Neural cell (in vitro differentiated cells): ENCODE measurements at regions not wholly inside any gene's neighbourhood (a gene's known extent, or its start where the extent isn't known, plus 50 kb on each side); places are given as distances from the start of the nearest gene placed in this dataset.

Source experiments
- H2AFZ ChIP-seq: fragments of 200-600, 300-800 bp; sonication (generic), shearing (Covaris generic); 2 replicates; pipeline ENCODE4 v1.6.0; 2014; ENCODE audit warnings: low read depth, mild to moderate bottlenecking, antibody characterized with exemption, low read length, moderate library complexity
- H3F3A ChIP-seq: fragments of 200-600 bp; shearing (Covaris generic); 2 replicates; pipeline ENCODE4 v1.6.1; 2016; ENCODE audit warnings: mild to moderate bottlenecking, moderate library complexity, mixed read lengths, antibody characterized with exemption, low read length; ENCODE audit not compliant: insufficient read depth, poor library complexity, severe bottlenecking
- H3K27ac ChIP-seq: fragments of 200-600, 300-800 bp; sonication (generic), shearing (Covaris generic); 2 replicates; pipeline ENCODE4 v1.5.1; 2014; ENCODE audit warnings: mild to moderate bottlenecking, low read length, moderate library complexity
- H3K27me3 ChIP-seq: fragments of 300-800, 200-600 bp; sonication (generic), shearing (Covaris generic); 2 replicates; pipeline ENCODE4 v1.6.0; 2014; ENCODE audit warnings: mild to moderate bottlenecking, low read depth, low read length, moderate library complexity; ENCODE audit not compliant: insufficient read depth
- H3K36me3 ChIP-seq: fragments of 300-800, 200-600 bp; sonication (generic), shearing (Covaris generic); 2 replicates; pipeline ENCODE4 v1.5.1; 2014; ENCODE audit warnings: mild to moderate bottlenecking, antibody characterized with exemption, low read length, moderate library complexity; ENCODE audit not compliant: insufficient read depth
- H3K4me2 ChIP-seq: fragments of 300-800, 200-600 bp; sonication (generic), shearing (Covaris generic); 2 replicates; pipeline ENCODE4 v1.6.0; 2014; ENCODE audit warnings: mild to moderate bottlenecking, low read length
- H3K4me3 ChIP-seq: fragments of 300-800, 200-600 bp; sonication (generic), shearing (Covaris generic); 2 replicates; pipeline ENCODE4 v1.5.1; 2014; ENCODE audit warnings: mild to moderate bottlenecking, low read length, moderate library complexity
- H3K79me2 ChIP-seq: fragments of 200-600 bp; shearing (Covaris generic); replicated peaks from 2 replicates; pipeline ENCODE4 v1.6.0; 2014; ENCODE audit warnings: mild to moderate bottlenecking, low read length, moderate library complexity; ENCODE audit not compliant: insufficient read depth
- H3K9ac ChIP-seq: fragments of 300-800, 200-600 bp; sonication (generic), shearing (Covaris generic); 2 replicates; pipeline ENCODE4 v1.6.1; 2016; ENCODE audit warnings: mild to moderate bottlenecking, low read length, mixed read lengths
- H3K9me2 ChIP-seq: fragments of 200-600 bp; shearing (Covaris generic); 2 replicates; pipeline ENCODE4 v1.6.1; 2016; ENCODE audit warnings: mild to moderate bottlenecking, low read length, mixed read lengths; ENCODE audit not compliant: insufficient read depth
- H3K9me3 ChIP-seq: fragments of 200-600, 300-800 bp; sonication (generic), shearing (Covaris generic); 2 replicates; pipeline ENCODE4 v1.6.1; 2016; ENCODE audit warnings: mild to moderate bottlenecking, mixed run types, low read length, moderate library complexity, mixed read lengths
- H4K20me1 ChIP-seq: fragments of 200-600 bp; shearing (Covaris generic); 2 replicates; pipeline ENCODE4 v1.6.1; 2016; ENCODE audit warnings: mild to moderate bottlenecking, mixed run types; ENCODE audit not compliant: insufficient read depth
- EP300 ChIP-seq: fragments of 450-650 bp; conservative IDR thresholded peaks from 2 replicates; pipeline ENCODE4 v1.6.1; 2014; ENCODE audit warnings: antibody characterized with exemption, mild to moderate bottlenecking, moderate library complexity; ENCODE audit not compliant: poor library complexity, severe bottlenecking
- EZH2 ChIP-seq: fragments of 200-600, 300-800 bp; shearing (Covaris generic), sonication (generic); IDR thresholded peaks from 2 replicates; pipeline ENCODE4 v1.6.1; 2014; ENCODE audit warnings: antibody characterized with exemption, low read length, borderline replicate concordance, mild to moderate bottlenecking; ENCODE audit not compliant: insufficient read depth, poor library complexity, severe bottlenecking
- MXI1 ChIP-seq: fragments of 450-650 bp; conservative IDR thresholded peaks from 2 replicates; pipeline ENCODE4 v1.6.1; 2014; ENCODE audit warnings: antibody characterized with exemption, mild to moderate bottlenecking; ENCODE audit not compliant: poor library complexity, severe bottlenecking
- POLR2AphosphoS5 ChIP-seq: IDR thresholded peaks from 2 replicates; pipeline ENCODE4 v1.6.1; 2012
- RAD21 ChIP-seq: fragments of 450-650 bp; conservative IDR thresholded peaks from 2 replicates; pipeline ENCODE4 v1.6.1; 2014; ENCODE audit warnings: antibody characterized with exemption, mild to moderate bottlenecking, moderate library complexity
- REST ChIP-seq: IDR thresholded peaks from 2 replicates; pipeline ENCODE4 v1.6.1; 2012; ENCODE audit warnings: borderline replicate concordance
- SMC3 ChIP-seq: fragments of 450-650 bp; conservative IDR thresholded peaks from 2 replicates; pipeline ENCODE4 v1.6.1; 2014; ENCODE audit warnings: antibody characterized with exemption, mild to moderate bottlenecking, moderate library complexity; ENCODE audit not compliant: poor library complexity
- TAF1 ChIP-seq: IDR thresholded peaks from 2 replicates; pipeline ENCODE4 v1.6.1; 2012; ENCODE audit warnings: low read depth
- TF ChIP-seq, protein P1 (sequence below): fragments of 450-650 bp; IDR thresholded peaks from 2 replicates; pipeline ENCODE4 v1.5.1; 2014; ENCODE audit warnings: antibody characterized with exemption, mild to moderate bottlenecking, moderate library complexity; ENCODE audit not compliant: poor library complexity, severe bottlenecking

GRCh38 chr11:130760515-130761125, 155.7 kb downstream of the SNX19 start:
- Histone ChIP-seq H4K20me1 (no peaks in the 10 kb centered on the region), H3K36me3 (no peaks in the 10 kb centered on the region), H3K27me3 (no peaks in the 10 kb centered on the region), H3K27ac (no peak overlapping the region), H3K79me2 (no peaks in the 10 kb centered on the region), H3K4me3 (no peak overlapping the region), H3K9me3 (no peaks in the 10 kb centered on the region), H3F3A (no peaks in the 10 kb centered on the region), H3K9ac (no peak overlapping the region), H2AFZ (no peak overlapping the region), H3K4me2 (no peak overlapping the region), H3K9me2 (no peaks in the 10 kb centered on the region)
- TF ChIP-seq REST (no peak), RAD21 (no peak), SMC3 (no peak), EP300 (no peak), MXI1 (no peak), POLR2AphosphoS5 (no peak), EZH2 (no peak), TAF1 (no peak)
- TF ChIP-seq, protein P1, sequence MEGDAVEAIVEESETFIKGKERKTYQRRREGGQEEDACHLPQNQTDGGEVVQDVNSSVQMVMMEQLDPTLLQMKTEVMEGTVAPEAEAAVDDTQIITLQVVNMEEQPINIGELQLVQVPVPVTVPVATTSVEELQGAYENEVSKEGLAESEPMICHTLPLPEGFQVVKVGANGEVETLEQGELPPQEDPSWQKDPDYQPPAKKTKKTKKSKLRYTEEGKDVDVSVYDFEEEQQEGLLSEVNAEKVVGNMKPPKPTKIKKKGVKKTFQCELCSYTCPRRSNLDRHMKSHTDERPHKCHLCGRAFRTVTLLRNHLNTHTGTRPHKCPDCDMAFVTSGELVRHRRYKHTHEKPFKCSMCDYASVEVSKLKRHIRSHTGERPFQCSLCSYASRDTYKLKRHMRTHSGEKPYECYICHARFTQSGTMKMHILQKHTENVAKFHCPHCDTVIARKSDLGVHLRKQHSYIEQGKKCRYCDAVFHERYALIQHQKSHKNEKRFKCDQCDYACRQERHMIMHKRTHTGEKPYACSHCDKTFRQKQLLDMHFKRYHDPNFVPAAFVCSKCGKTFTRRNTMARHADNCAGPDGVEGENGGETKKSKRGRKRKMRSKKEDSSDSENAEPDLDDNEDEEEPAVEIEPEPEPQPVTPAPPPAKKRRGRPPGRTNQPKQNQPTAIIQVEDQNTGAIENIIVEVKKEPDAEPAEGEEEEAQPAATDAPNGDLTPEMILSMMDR, result no peak

DNA sequence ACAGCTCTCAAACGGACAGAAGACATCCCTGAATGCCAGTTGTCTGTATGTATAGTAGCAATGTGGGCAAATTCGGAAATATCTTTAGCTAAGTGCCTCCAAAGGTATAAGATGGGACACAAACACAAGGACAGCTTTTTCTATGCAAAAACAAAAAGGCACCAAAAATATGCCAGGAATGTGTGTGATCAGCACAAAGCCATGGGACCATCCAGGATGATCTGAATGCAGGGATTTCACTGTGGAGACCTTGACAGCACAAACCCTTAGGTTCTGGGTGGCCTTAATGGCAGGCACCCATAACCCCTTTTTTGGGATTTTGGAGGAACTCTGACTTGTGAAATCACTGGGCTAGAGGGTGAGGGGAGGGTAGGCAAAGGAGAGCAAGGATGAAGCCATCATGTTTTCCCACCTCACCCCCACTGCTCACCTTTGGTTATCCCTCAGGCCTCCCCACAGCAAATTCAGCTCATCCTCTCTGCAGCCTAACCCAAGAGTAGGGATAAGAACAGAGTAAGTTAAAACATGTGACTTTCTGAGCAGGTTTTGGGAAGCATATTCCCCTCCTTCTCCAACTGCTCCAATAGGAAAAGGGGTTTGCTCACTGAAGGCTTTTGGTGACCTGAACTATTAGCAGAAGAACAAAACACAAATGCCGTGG, 154.6 kb downstream of the SNX19 start:
- Histone ChIP-seq H3F3A (no peaks in the 10 kb centered on the region), H3K27ac (no peak overlapping the region), H3K4me2 (no peak overlapping the region)

More for the DNA sequence above, 154.6 kb downstream of the SNX19 start:
- no peaks in the 10 kb centered on the region for H3K36me3 ChIP-seq
- no peaks in the 10 kb centered on the region for H3K9me3 ChIP-seq
- no peaks in the 10 kb centered on the region for H3K79me2 ChIP-seq
- H2AFZ ChIP-seq, result no peak overlapping the region
- H3K9me2 ChIP-seq, result no peaks in the 10 kb centered on the region
- H3K9ac ChIP-seq, result no peak overlapping the region
- no peak for TF ChIP-seq EZH2
- no peaks in the 10 kb centered on the region for H4K20me1 ChIP-seq
- no peaks in the 10 kb centered on the region for H3K27me3 ChIP-seq
- no peak overlapping the region for H3K4me3 ChIP-seq
